ENCODE measurements at regions not wholly inside any gene's neighbourhood (a gene's known extent, or its start where the extent isn't known, plus 50 kb on each side); places are given as distances from the start of the nearest gene placed in this dataset.

DNA sequence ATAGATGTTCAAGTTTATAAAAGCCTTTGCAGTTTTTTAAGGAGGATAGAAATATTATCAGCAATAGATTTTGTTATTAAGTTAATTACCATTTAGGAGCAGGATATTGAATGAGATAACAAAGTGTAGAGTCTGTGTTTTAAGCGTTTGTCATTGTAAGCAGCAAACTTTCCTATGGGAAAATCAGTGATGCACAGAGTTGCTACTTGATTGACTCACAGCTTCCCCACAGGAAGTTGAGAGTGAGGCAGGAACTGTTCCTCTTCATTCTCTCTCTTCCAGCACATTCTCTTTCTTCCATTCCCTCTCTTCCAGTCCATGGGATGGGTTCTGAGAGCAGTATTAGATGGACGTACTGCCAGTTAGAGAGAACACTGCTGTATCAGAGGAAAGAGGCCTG, 867.7 kb upstream of the AGA start:
- DNase-seq: no peak

DNA sequence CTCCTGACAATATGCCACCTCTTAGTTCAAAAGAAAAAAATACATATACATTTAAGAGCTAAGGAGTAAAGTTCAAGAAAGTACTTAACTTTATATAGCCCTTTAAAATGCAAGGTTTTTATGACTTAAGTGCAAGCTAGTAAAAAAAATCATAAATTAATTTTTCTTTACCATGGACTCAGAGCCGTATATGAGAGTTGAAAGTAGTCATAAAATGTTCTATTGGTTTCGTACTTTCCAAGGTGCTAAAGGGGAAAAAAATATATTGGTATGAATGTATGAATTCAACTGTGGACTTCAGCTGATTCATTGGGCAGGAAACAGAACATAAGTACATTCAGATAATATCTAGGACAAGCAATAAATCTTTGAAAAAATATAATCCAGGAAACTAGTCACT, 869.8 kb upstream of the AGA start:
- DNase-seq: no peak

DNA sequence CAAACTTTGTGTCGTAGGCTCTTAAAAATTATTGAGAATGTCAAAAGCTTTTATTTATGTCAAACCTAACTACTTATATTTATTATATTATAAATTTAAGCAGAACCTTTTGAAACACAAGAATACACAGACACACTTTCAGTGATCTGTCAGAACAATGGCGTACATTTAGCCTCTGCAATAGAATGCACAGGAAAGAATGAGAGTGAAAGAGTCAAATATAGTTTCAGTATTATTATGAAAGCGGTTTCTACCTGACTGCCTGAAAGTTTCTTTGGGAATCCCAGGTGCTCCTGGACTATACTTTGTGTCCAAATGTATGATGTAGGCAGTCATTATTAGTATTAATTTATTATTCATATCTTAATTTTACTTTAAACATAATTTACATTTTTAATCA, 872.0 kb upstream of the AGA start:
- no peak for DNase-seq

DNA sequence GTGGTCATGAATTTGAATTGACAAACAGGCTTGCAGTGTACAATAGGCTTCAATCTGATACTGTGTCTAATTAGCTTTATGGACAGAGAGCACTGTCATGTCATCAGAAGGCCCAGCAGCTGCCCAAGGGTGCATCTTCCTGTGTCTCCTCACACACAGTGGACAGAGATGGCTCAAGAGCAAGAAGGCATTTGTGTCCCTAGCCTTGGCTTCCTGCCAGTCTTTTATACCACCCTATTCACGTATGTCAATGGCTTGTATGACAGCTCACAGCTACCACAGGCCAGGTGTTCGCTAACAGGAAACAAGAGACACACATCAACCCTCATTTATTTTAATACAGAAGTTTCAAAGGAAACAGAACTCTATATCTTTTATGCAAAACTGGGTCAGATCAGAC, 874.0 kb upstream of the AGA start:
- DNase-seq: no peak

DNA sequence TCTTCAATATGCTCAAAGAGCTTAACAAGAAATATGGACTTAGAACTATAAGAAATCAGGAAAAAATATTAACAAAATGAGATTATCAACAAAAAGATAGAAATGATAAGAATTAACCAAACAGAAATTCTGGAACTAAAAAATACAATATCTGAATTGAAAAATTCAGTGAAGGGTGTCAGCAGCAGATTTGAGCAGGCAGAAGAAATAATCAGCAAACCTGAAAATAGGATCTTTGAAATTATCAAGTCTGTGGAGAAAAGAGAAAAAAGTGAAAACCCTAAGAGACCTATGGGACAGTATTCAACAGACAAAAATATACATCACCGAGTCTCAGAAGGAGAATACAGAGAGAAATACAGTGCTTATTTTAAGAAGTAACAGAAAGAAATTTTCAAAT, 877.8 kb upstream of the AGA start:
- DNase-seq: no peak

DNA sequence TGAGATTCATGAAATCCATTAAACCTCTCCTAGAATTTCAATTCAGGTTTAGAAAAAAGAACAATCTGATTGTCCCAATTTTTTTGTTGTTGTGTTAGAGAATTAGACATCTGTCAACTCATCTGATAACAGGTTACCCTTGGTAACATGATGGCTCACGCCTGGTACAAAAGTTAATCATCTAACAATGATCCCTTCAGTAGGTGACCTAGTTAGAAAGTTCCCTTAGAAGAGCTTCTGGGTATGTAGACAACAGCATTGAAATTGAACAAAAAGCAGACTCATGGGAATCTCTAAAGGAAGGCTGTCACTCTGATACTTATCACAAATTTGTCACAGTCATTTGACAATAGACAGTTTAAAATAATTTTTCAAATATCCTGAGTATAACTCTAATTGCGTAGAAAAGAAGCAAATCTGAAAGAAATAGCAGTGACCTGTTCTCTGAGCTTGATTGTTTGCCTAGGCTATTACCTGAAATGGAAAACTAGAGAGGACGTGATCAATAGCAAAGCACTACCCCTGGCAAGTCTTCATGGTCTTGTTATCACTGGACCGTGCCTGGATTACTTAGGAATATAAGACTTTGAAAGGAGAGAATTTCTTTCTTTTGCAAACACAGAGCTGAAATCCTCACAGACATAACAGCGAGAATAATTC, 880.4 kb upstream of the AGA start:
- no peak for DNase-seq

DNA sequence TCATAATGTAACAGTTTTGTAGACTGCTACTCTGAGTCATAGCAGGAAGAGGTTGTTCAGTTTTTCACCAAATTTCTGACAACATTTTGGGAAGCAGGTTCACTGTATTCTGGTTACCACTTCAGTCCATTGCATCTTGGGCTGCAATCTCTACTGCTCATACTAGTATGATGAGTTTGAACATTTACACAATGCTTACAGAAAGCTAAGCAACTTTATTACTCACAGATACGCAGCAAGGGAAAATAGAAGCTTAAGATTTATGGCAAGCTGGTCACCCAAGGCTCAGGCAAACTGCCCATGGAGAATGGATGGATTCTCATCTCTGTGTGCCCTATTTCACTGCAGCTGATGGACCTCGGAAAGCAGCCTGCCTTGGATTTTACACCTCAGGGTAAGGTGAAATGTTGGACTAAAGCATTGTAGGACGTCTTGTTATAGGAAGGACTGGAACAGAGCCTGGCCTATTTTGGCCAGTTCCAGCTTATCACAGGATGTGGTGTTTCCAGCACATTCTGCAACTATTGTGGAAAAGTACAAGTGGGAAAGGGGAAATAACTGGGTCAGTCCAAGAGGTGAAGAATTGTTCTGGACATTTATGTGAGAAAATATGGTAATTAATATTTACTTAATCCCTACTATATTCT, 887.1 kb upstream of the AGA start:
- DNase-seq: no peak

DNA sequence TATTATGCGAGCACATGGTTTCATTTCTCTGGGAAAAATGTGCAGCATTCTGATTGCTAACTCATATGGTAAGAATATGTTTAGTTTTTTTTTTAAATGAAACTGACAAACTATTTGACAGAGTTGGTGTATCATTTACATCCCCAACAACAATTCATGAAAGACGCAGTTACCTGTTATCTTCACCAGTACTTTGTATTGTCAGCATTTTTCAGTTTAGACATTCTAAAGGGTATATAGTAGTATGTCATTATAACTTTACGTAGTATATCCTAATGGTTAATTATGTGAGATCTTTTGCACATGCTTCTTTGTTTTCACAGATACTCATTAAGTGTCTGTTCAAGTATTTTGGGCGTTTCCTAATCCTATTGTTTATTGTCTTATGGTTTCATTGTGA, 891.1 kb upstream of the AGA start:
- no peak for DNase-seq

DNA sequence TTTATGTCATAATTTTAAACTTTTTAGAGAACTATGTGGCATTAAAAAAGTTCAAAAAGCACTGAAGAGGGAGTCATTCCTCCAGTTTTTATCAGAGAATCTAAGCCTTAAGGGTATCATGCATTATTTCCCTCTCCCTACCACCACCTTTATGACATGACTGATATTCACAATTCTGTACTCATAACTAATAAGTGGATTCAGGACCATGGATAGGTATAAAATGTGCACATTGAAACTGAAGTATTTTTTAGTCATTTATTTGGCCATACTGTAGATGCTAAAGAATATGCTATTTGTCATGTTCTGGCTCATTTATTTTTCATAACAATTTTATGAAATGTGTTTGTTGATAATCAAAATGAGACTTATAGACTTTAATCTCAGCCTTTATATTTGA, 897.5 kb upstream of the AGA start:
- no peak for DNase-seq

DNA sequence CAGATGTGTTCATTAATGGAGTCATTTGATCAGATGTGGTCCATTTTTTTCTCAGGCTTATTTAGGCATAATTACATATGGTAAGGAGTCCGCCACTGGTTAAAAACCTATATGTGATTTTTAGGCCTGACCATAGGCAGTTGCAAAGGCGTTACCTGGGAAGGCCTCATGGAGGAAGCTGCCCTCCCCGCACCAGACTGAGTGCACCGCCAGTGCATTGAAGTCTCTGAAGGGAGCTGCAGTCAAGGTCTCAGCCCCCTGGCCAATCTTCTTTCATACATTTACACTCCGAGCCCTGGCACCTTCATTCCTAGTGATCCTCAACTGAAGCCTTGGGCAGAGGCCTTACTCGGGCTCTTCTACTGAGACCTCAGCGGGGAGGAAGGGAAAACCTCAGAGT, 898.2 kb upstream of the AGA start:
- DNase-seq: no peak

DNA sequence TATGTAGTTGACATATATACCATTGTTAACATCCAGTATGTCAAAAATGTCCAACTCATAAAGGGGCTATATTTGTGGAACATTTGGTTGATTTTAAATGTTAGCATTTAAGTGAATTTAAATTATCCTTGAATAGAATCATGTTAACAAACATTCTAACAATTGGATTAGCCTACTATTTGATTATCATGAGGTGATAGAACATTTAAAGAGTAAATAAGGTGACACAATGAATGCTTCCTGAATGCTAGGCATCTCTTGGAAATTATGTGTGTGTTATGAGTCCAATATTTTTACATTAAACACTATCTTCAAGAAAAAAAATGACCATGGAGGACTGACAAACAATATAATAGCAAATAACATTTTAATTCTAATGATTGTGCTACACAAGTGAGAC, 901.9 kb upstream of the AGA start:
- DNase-seq: no peak

DNA sequence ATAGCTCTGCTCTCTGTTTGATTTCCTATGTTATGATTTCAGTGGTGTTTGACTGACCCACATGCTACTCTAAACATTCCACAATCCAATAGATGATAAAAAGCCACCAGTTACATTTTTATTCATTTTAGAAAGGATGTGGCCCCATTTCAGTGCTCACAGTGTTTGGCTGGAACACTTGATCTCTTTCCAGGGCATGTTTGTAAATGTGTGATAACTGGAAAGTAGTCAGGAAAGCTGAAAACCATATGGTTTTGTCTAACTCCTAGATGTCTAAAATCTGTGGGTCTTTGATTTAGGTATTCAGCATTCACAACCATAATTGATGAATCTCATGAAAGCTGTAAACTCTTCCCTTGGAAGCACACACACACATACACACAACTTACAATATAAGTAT, 904.9 kb upstream of the AGA start:
- DNase-seq: no peak

DNA sequence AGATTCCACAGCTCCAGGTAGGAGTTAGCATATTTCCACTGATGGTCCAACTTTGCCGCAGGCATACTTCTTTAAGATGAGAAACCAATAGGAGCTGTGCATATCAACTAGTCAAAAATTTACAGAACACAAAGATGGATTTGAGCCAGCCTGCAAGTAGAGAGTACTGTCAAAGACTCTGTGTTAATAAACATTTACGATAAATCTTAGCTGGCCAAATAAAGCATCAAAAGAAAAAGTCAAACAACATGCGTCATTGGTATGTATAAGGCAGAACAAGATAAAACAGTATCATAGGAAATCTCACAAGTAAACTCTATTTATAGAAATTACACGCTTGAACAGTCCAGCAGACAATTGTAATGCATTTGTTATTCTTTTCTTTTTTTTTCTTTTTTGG, 907.4 kb upstream of the AGA start:
- no peak for DNase-seq

DNA sequence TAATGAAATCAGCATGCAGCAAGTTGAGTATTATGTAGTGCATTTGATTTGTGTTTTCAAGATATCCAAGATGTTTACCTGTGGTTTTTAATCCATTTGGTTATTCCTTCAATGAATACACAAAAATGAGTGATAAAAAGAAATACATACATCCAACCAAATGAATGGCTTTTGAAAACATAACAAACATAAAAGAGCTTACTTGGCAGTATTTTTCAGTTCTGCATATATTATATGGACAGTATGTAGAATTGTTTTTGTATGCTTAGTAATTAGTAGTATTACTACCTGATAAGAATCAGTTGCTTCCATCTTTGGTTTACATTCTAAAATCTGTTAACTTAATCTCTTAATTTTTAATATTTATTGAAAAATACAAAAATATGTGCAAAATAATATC, 908.9 kb upstream of the AGA start:
- no peak for DNase-seq

DNA sequence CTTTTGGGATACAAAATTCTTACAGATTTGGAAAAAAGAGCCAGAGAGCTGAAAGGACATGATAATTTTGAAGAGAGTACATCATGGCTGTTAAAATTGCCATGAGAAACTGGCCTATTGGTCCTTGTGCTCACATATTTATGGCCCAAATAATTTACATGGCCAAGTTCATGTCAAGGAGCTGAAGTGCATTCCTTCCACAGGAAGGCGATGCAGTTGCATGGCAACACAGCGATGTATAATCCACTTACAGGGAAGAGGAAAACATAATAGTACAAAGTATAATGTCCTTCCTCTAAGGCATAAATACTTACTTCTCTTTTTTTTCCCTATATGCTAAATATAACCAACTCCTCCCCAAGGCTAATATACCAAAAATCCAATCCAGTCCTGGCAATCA, 914.5 kb upstream of the AGA start:
- DNase-seq: no peak

DNA sequence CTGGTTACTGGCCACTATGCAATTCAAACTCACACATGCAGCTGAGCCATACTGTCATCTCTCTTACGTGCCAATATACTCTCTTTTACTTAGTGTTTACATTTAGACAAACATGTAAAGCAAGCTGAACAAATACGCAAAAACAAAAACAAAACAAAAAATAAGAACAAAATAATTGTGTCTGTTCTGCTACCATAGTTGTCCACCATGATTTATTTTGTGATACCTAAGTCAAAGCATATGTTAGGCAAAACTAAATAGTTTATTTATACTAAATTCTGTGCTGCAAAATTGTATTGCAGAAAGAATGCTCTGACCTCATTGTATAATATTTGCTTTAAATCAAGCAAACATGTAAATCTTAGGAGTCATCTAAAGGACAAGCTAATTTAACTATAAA, 943.2 kb upstream of the AGA start:
- DNase-seq: no peak

DNA sequence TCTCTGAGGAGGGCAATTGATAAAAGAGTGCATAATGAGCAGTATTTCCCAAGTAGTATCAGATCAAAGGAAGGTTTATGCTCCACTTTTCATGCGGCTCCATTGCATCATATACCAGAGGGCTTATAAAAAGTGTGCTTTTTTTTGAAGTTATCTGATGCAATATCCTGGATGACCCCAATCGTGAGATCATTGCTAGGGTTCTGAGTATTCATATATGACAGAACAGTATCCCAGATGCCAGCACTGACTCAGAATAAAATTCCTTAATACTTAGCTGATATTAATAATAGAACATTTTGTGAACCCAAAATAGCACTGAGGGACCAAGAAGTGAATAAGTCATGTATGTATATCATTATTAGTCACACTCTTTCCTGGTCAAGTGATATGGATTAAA, 945.5 kb upstream of the AGA start:
- no peak for DNase-seq

DNA sequence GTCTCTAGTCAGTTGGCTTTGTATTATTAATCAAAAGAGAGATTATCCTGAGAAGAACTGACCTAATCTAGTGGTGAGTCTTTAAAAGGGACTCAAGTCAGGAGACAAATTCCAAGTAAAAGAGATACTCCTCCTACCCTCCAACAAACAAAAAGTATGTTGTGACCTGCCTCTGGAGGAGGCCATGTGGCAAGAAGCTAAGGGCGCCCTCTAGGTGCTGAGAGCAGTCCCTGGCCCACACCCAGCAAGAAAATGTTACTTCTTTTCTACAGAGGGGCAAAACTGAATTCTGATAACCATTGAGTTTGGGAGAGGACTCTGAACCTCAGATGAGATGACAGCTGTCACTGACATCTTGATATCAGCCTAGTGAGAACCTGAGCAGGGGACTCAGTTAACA, 953.6 kb upstream of the AGA start:
- DNase-seq: no peak

DNA sequence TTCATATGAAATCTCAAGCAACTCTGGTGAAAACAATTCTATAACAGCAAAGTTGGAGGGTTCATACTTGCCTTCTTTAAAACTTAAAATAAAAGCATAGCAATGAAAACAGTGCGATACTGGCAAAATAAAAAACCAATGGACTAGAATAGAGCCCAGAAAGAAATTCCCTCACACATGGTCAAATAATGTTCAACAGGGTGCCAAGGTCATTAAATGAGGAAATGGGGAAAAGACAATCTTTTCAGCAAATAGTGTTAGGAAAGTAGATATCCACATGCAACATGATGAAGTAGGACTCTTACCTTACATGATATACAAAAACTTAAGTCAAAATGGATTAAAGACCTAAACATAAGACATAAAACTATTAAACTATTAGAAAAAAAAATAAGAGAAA, 970.2 kb upstream of the AGA start:
- no peak for DNase-seq

DNA sequence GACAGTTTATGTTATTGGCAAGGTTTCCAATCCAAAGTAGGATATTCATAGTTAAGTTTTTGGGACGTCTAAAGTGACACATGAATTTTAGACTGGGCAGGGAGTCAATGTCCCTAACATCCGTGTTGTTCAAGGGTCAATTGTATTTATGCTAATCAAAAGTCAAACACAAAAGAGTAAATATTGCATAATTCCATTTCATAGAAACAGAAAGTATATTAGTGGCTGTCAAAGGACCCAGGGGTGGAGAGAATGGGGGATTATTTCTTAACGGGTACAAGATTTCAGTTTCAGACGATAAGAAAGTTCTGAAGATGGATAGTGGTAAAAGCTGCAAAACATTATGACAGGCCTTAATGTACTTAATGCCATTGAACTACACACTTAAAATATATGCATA, 971.8 kb upstream of the AGA start:
- no peak for DNase-seq

DNA sequence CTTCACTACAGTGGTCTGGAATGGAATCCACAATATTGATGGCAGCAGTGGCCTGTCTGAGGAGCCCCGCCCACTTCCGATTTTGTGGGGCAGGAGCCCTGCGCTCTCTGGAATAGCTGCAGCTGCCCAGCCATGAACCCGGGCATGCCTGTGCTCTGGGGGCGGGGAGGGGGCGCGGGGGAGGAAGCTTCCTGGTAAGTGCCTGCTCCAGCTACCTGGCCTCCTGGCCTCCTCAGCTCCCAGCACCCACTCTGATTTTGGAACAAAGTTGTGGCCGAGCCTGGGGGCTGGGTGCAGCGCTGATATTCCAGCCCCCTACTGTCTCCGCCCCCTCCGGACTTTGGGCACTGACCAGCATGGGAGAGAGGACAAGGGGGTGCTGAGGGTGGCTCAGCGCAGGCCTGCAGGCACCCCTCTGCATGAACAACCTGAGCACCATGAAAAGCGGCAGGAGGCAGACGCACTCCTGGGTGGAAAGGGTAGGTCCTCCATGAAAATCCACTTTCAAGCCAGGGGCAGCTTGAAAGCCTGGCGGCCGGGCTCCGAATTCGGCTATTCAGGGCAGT, 972.7 kb upstream of the AGA start:
- no peak for DNase-seq

DNA sequence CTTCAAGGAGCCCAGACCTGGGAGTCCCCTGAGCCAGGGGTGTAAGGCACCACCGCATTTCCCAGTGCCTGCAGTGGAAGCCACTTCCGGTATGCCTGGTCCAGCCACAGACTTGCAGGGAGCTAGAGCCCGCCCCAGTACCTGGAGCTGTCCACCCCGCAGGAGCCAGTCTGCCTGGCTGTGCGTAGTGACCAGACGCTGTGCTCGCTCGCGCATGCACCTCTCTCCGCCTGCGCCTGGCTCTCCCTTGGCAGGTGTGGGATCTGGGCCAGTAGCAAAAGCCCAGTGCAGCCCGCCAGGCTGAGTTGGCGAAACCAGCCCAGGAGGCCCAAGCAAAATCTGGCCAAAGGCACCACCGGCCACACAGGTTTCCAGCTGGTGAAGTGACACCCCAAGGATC, 973.7 kb upstream of the AGA start:
- DNase-seq: no peak

DNA sequence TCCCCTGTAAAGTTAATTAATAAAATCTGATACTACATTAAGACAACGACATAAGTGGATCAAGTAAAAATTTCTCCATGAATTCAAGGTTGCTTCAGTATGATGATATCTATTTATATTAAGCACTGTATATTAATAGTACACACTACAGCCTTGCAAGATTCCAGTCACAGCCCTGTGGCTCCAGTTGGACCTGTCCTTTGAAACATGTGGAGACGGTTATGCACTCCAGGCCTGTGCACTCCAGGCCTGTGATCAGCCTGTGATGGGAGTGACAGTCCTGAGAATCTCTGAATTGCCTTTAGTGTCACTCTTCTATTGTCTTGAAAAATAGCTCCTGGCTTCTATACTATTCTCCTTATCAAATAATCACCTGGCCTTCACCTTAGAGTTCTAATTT, 981.1 kb upstream of the AGA start:
- no peak for DNase-seq

DNA sequence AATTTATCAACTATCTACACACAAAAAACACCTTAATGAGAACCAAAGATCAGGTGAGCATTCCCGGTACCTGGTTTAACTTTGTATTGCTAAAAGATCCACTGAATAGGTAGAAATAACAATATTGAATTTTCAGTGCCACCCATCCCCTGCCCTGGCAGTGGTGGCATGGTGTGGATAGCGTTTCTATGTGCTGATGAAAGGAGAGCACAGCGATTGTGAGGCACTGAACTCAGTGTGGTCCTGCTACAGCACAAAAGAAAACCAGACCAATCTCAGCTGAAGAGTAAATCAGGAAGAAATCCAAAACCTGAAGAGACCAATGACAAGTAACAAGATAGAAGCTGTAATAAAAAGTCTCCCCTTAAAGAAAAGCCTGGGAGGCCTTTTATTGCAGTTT, 984.6 kb upstream of the AGA start:
- DNase-seq: no peak

DNA sequence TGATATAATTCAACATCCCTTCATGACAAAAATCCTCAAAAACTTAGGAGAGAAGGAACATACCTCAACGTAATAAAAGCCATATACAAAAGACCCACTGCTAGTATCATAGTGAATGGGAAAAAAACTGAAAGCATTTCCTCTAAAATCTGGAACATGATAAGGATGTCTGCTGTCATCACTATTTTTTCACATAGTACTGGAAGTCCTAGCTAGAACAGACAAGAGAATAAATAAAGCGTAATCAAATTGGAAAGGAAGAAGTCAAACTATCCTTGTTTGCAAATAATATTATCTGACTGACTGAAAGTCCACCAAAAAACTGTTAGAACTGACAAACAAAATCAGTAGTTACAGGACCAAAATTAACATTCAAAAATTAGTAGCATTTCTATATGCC, 985.4 kb upstream of the AGA start:
- DNase-seq: no peak

All from NCI-H1436 treated with DMSO at 0.1 percent for 48 hours (cell line).